Stimulated activated CD4-positive, alpha-beta T cell treated with anti-CD3 and anti-CD28 coated beads, TNF-alpha, amount 100 ng/mL, for 4 hours (primary cell): ENCODE measurements at regions not wholly inside any gene's neighbourhood (a gene's known extent, or its start where the extent isn't known, plus 50 kb on each side); places are given as distances from the start of the nearest gene placed in this dataset.

Experiments used
- DNase-seq, 3 experiments: peaks; one replicate each; pipeline ENCODE4 v3.0.0-alpha.2; 2020; ENCODE audit warnings: low read depth in 3 of 3

- DNase-seq, result peak; percentile 18 to 32 (median 21)
Observed at GRCh38 chr2:39513641-39514094, 76.6 kb upstream of the MAP4K3 start.

GRCh38 chr2:39514825-39515224 lies 77.7 kb upstream of the MAP4K3 start:
- DNase-seq, result no peak

- DNase-seq, result no peak
Observed at GRCh38 chr2:39515273-39515896, 78.3 kb upstream of the MAP4K3 start.

DNA sequence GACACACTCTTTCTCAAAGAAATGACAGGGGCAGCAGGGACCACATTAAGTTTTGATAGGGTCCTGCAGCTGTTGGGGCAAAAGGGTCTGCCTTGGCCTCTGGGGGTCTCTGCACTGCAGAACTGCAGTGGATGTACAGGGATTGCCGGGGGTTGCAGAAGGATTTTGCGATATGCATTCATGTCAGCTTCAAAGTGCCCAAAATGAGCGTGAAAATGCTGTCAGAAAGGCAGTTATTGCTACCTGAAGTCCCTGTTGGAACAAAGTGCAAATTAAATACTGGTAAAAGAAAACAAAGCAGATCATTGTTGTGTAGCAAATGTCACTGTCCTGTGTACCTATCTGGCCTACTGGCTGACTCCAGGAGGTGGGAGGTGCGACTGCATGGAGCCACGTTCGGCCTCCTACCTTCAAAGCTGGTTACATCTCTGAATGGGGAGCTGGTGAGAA lies 78.8 kb upstream of the MAP4K3 start:
- DNase-seq, result no peak

- no peak for DNase-seq
Observed at GRCh38 chr2:39516347-39517101, 79.4 kb upstream of the MAP4K3 start.

GRCh38 chr2:39517102-39517436 lies 80.0 kb upstream of the MAP4K3 start:
- no peak for DNase-seq

DNA sequence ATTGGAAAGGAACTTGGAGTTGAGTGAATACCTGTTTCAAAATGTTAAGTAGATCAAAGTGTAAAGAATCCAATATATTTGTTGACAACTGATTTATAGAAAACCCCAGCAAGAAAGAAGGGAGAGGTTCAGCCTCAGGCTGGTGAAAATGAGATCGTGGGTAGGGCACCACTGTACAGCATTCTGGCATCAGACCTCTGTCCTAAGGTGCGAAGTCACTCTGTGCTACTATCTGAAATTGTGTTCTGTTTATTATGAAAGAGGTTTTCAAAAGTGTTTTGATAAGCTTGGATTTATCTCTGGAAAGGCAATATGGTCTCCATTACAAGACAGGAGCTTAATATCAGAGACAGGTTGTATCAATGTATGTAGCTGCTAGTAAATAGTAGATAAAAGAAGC lies 80.5 kb upstream of the MAP4K3 start:
- no peak for DNase-seq

- no peak for DNase-seq
Observed at GRCh38 chr2:39519886-39520285, 82.8 kb upstream of the MAP4K3 start.

GRCh38 chr2:39521876-39522517 lies 84.9 kb upstream of the MAP4K3 start:
- no peak for DNase-seq

- DNase-seq, result no peak
Observed at GRCh38 chr2:39522518-39522877, 85.4 kb upstream of the MAP4K3 start.

- DNase-seq, result no peak
Observed at GRCh38 chr2:39523308-39524044, 86.4 kb upstream of the MAP4K3 start.

- no peak for DNase-seq
Observed at GRCh38 chr2:39524061-39524460, 87.0 kb upstream of the MAP4K3 start.

DNA sequence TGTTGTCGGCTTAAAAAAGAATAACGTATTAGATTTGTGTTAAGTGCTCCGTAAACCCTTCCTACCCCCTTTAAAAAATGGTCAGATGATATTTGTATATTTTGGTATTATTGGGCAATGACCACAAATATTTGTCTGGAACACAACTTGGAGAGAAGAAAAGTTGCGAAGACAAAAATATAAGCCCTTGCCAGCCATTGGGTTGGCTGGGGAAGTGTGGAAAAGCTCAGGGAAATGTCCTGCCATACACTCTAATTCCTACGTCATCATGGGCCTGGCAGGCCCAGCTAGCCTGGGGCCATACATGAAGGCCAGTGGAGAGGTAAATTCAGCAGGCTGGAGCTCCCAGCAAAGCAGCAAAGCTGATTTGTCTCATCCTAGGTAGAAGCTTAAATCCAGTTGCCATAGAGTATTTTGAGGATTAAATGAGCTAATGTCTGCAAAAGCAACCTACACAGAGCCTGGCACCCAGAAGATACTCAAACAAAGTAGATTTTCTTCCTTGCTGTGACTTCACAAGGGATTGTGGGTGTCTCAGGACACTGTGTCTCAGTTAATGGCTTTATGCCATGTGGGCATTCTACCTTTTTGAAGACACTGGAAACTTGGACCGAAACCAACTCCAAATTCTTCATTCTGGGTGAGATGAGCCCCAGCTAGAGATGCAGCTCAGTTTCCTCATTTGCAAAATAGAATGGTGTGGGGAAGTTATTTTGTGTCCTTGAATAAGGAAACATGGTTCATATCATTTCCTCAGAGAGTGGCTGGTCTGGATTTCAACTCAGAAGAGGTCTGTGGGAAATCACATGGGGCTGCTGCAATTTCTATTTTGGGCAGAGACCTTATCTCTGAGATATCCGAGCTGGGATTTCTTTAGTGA lies 87.9 kb upstream of the MAP4K3 start:
- DNase-seq, result no peak

- no peak for DNase-seq
Observed at GRCh38 chr2:39525636-39526412, 88.7 kb upstream of the MAP4K3 start.

- DNase-seq, result no peak
Observed at GRCh38 chr2:39528701-39529100, 91.6 kb upstream of the MAP4K3 start.

- DNase-seq, result no peak
Observed at GRCh38 chr2:39529836-39530235, 92.8 kb upstream of the MAP4K3 start.

GRCh38 chr2:39530411-39530866 lies 93.4 kb upstream of the MAP4K3 start:
- no peak for DNase-seq

- DNase-seq, result no peak
Observed at GRCh38 chr2:39531220-39531777, 94.2 kb upstream of the MAP4K3 start.

- no peak for DNase-seq
Observed at GRCh38 chr2:39532933-39533332, 95.8 kb upstream of the MAP4K3 start.

DNA sequence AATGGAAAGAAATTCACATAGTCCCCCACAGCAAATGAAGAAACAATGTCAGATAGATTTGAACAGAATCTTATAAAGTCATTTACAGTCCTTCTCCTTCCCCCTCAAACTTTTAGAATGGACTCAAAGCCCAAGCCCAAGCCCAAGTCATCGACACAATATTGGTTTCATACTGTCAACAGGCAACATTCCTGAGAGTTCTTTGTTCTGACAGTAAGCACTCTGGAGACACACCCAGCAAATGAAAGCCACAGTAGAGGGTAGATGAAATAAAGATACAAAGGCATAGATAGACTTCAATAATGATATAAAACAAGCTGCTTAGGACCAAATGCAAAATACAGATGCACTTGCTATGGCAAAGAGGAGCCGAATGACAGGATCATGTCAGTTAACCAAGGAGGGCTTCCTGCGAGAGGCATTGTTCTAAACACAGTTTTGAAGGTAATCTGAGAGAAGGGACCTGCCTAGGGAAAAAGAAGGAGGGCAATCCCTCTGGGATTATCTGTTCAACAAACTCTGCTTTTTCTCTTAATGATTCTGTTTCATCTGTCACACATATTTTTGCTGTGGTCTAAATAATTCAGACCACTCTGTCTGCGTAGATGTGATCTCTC lies 97.1 kb upstream of the MAP4K3 start:
- DNase-seq, result no peak
